Loucy (cell line): ENCODE measurements at regions not wholly inside any gene's neighbourhood (a gene's known extent, or its start where the extent isn't known, plus 50 kb on each side); places are given as distances from the start of the nearest gene placed in this dataset.

Experiments
- H2AFZ ChIP-seq: fragments of 200-600 bp; sonication (generic); 2 replicates; pipeline ENCODE4 v1.6.0; 2016; ENCODE audit warnings: antibody characterized with exemption, mild to moderate bottlenecking, low read length, moderate library complexity
- H3F3A ChIP-seq: fragments of 200-600 bp; 2 replicates; pipeline ENCODE4 v1.6.0; 2016; ENCODE audit warnings: antibody characterized with exemption, low read depth, mild to moderate bottlenecking
- H3K27me3 ChIP-seq: fragments of 200-600 bp; sonication (generic); 2 replicates; pipeline ENCODE4 v1.6.1; 2014; ENCODE audit warnings: low read length, mild to moderate bottlenecking; ENCODE audit not compliant: insufficient read depth, poor library complexity, severe bottlenecking
- H3K36me3 ChIP-seq: fragments of 200-600 bp; sonication (generic); 2 replicates; pipeline ENCODE4 v1.6.1; 2016; ENCODE audit warnings: low read length; ENCODE audit not compliant: insufficient read depth
- H3K4me1 ChIP-seq: fragments of 200-600 bp; sonication (generic); 2 replicates; pipeline ENCODE4 v1.5.1; 2014; ENCODE audit warnings: low read length, mild to moderate bottlenecking; ENCODE audit not compliant: insufficient read depth, poor library complexity, severe bottlenecking
- H3K4me2 ChIP-seq: fragments of 200-600 bp; sonication (generic); 2 replicates; pipeline ENCODE4 v1.6.0; 2014; ENCODE audit warnings: antibody characterized with exemption, low read length, low read depth, mild to moderate bottlenecking; ENCODE audit not compliant: poor library complexity, severe bottlenecking
- H3K4me3 ChIP-seq: fragments of 200-600 bp; sonication (generic); 2 replicates; pipeline ENCODE4 v1.5.1; 2014; ENCODE audit warnings: low read length, mild to moderate bottlenecking, mixed read lengths; ENCODE audit not compliant: poor library complexity, severe bottlenecking
- H3K79me2 ChIP-seq: fragments of 200-600 bp; sonication (generic); 2 replicates; pipeline ENCODE4 v1.6.1; 2014; ENCODE audit warnings: low read length; ENCODE audit not compliant: insufficient read depth
- H3K9ac ChIP-seq: fragments of 200-600 bp; sonication (generic); 2 replicates; pipeline ENCODE4 v1.6.0; 2014; ENCODE audit warnings: mild to moderate bottlenecking, low read depth, low read length, moderate library complexity; ENCODE audit not compliant: poor library complexity, severe bottlenecking
- H3K9me2 ChIP-seq: fragments of 200-600 bp; sonication (generic); replicated peaks from 2 replicates; pipeline ENCODE4 v1.6.1; 2016; ENCODE audit warnings: low read depth, low read length, mixed read lengths
- H3K9me3 ChIP-seq: fragments of 200-600 bp; sonication (generic); 2 replicates; pipeline ENCODE4 v1.6.1; 2014; ENCODE audit warnings: mild to moderate bottlenecking, antibody characterized with exemption, low read length, low read depth; ENCODE audit not compliant: insufficient read depth
- H4K20me1 ChIP-seq: fragments of 200-600 bp; sonication (generic); 2 replicates; pipeline ENCODE4 v1.6.0; 2014; ENCODE audit warnings: antibody characterized with exemption, low read length, mild to moderate bottlenecking; ENCODE audit not compliant: insufficient read depth, poor library complexity, severe bottlenecking
- EZH2phosphoT487 ChIP-seq: fragments of 200-600 bp; IDR thresholded peaks from 2 replicates; pipeline ENCODE4 v1.6.1; 2018; ENCODE audit warnings: antibody characterized with exemption, mild to moderate bottlenecking, moderate library complexity, borderline replicate concordance
- TF ChIP-seq, protein P1 (sequence below): fragments of 200-600 bp; sonication (generic); conservative IDR thresholded peaks from 2 replicates; pipeline ENCODE4 v1.5.1; 2014; ENCODE audit warnings: mild to moderate bottlenecking, antibody characterized with exemption, low read length

GRCh38 chr2:138217975-138218374 is 253.7 kb downstream of the HNMT start:
- H2AFZ ChIP-seq, result no peak overlapping the region
- no peaks in the 10 kb centered on the region for H3K9me3 ChIP-seq
- TF ChIP-seq, protein P1, sequence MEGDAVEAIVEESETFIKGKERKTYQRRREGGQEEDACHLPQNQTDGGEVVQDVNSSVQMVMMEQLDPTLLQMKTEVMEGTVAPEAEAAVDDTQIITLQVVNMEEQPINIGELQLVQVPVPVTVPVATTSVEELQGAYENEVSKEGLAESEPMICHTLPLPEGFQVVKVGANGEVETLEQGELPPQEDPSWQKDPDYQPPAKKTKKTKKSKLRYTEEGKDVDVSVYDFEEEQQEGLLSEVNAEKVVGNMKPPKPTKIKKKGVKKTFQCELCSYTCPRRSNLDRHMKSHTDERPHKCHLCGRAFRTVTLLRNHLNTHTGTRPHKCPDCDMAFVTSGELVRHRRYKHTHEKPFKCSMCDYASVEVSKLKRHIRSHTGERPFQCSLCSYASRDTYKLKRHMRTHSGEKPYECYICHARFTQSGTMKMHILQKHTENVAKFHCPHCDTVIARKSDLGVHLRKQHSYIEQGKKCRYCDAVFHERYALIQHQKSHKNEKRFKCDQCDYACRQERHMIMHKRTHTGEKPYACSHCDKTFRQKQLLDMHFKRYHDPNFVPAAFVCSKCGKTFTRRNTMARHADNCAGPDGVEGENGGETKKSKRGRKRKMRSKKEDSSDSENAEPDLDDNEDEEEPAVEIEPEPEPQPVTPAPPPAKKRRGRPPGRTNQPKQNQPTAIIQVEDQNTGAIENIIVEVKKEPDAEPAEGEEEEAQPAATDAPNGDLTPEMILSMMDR, result no peak
- no peak for TF ChIP-seq EZH2phosphoT487

DNA sequence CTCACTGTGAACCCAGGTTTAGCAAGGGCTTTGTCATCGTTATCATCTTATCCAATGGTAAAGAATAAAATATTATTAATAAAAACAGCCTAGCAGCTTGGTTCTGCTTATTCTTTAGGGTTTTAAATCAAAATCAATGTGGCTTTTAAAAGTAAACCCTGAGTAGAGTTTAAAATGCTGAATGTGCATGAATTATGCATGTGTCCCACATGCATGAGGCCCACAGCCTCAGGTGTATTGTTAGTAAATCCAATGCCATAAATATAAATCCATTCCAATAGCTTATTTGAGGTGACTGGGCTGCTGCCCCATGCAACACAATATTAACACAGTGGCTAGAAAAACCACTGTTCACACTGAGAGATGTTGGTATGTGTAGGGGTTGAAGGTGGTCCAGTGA is 254.1 kb downstream of the HNMT start:
- no peaks in the 10 kb centered on the region for H3K79me2 ChIP-seq
- H3K9ac ChIP-seq, result no peak overlapping the region
- no peak overlapping the region for H3K4me3 ChIP-seq
- H3F3A ChIP-seq, result no peaks in the 10 kb centered on the region
- H3K36me3 ChIP-seq, result no peaks in the 10 kb centered on the region
- no peaks in the 10 kb centered on the region for H3K9me2 ChIP-seq
- H4K20me1 ChIP-seq, result no peaks in the 10 kb centered on the region
- H3K4me1 ChIP-seq, result no peaks in the 10 kb centered on the region
- TF ChIP-seq, protein P1, result no peak
- no peak for TF ChIP-seq EZH2phosphoT487
- no peaks in the 10 kb centered on the region for H3K9me3 ChIP-seq
- no peaks in the 10 kb centered on the region for H3K27me3 ChIP-seq
- H3K4me2 ChIP-seq, result no peak overlapping the region
- no peak overlapping the region for H2AFZ ChIP-seq

More at GRCh38 chr2:138217975-138218374, 253.7 kb downstream of the HNMT start:
- Histone ChIP-seq H3K4me1 (no peaks in the 10 kb centered on the region), H3K9me2 (no peaks in the 10 kb centered on the region), H3K36me3 (no peaks in the 10 kb centered on the region), H3K79me2 (no peaks in the 10 kb centered on the region), H3K9ac (no peak overlapping the region), H3K4me3 (no peak overlapping the region), H3F3A (no peaks in the 10 kb centered on the region), H3K27me3 (no peaks in the 10 kb centered on the region), H3K4me2 (no peak overlapping the region), H4K20me1 (no peaks in the 10 kb centered on the region)

DNA sequence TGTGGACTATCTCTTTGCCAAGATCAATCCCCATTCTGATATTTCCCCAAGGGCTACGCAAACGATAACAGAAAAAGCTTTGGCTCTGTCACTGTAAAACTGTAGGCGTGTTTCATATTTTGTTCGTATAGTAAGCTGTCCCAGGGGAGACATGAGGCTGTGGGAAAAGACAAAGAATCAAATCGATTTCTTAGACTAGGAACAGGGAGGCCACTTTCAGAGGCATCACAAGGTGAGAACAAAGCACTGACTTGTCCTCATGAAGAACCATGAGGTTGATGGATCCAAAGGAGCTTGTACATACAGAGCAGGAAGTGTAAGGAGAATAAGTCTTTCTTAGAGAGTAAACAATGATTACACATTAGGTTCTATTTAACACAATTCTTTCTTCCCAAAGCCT is 255.7 kb downstream of the HNMT start:
- Histone ChIP-seq H4K20me1 (no peaks in the 10 kb centered on the region), H3K9me3 (no peaks in the 10 kb centered on the region), H3K4me3 (no peak overlapping the region), H3K36me3 (no peaks in the 10 kb centered on the region), H3K9me2 (no peaks in the 10 kb centered on the region), H3F3A (no peaks in the 10 kb centered on the region), H3K4me2 (no peak overlapping the region), H3K9ac (no peak overlapping the region), H3K4me1 (no peaks in the 10 kb centered on the region), H2AFZ (no peak overlapping the region), H3K79me2 (no peaks in the 10 kb centered on the region), H3K27me3 (no peaks in the 10 kb centered on the region)
- no peak for TF ChIP-seq EZH2phosphoT487
- TF ChIP-seq, protein P1, result no peak
